Left forelimb (tissue), 1 donor: ENCODE measurements at regions not wholly inside any gene's neighbourhood (a gene's known extent, or its start where the extent isn't known, plus 50 kb on each side); places are given as distances from the start of the nearest gene placed in this dataset.

Experiments
- DNase-seq: peaks from one replicate; pipeline ENCODE4 v3.0.0-alpha.2; 2018; ENCODE audit warnings: low spot score

DNA sequence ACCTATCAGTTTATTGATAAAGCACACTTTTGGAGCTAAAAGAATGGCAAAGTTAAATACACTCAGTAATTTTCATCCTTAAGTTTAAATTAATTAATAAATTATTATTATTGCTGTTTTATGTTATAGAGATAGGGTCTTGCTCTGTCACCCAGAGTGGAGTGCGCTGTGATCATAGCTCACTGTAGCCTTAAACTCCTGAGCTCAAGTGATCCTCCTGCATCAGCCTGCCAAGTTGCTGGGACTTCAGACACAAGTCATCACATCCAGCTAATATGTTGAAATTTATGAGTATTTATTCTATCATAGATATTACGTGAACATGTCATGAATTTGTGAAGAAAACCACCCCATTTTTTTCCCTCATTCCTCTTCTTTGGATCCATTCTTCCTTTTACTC lies 64.2 kb downstream of the GJA1 start:
- DNase-seq = no peak

GRCh38 chr6:121503589-121503991 lies 68.1 kb downstream of the GJA1 start:
- DNase-seq = no peak

DNA sequence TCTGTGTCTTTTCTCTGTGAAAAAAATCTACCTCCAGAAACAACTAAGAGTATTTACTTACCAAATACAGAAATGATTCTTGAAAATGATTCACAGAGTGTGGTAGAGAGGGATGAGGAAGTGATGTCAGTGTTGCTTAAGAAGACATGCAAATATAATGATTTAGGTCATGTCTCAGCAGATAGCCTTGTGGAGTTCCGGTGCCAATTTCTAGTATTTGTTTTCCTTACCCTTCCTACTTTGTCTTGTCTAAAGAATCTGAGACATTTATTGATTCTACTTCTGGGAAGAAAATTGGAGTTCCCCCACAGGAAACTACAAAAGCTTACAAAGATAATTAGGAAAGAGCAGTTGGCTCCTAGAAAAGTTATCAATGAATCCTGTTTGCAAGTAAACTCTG lies 68.8 kb downstream of the GJA1 start:
- DNase-seq = no peak

DNA sequence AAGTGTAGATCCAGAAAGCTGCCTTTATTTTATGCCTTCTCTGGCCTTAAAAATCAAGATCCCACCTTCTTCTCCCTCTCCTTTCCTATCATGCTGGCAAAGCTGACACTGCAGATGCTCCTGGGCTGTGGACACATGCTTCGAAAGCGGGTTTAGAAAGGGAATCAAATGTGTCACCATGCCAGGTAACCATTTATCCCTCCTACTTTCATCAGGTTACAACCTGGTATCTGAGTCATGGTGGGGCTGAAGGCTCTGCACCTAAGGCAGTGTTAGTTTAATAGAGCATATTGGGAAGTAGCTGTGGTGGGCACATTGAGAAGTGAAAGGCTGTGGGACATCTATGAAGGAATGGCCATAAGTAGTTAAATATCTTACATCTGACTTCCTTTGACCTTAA lies 69.8 kb downstream of the GJA1 start:
- DNase-seq = no peak

DNA sequence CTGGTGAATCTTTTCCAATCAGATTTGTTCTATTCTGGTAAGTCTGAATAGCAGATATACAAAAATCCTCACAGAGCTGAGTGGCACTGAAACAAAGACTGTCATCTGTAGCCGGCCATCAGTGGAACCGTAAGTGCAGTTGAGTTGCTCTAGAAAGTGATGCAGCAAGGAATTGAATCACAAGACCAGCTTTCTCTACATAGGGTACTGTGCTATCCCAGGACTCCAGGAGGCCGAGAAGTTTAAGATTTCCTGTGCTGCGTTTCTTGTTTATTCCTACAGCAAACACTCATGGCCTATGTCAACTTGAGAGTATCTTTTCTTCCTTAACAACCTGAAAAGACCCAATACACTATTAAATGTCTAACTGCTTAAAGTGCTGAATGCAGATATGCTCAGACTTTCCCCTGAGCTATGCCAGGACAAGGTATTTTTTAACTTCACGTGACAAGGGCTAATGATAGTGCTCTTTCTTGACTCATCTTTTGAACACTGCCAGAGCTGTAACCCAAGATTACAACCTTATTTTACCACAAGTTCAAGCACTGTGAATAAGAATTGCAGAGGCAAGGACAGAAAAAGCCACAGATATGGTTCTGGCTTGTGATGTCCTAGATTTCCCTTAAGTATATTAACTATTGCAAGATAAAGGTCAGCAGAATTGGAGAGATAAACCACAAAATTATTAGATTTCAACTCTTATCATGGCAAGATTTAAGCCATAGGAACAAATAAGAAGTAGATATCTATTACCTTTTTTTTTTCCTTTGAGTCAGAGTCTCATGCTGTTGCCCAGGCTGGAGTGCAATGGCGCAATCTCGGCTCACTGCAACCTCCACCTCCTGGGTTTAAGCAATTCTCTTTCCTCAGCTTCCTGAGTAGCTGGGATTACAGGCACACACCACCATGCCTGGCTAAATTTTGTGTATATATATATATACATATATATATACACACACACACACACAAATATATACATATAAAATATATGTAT lies 71.6 kb downstream of the GJA1 start:
- no peak for DNase-seq

GRCh38 chr6:121510568-121511177 lies 75.2 kb downstream of the GJA1 start:
- DNase-seq = no peak

DNA sequence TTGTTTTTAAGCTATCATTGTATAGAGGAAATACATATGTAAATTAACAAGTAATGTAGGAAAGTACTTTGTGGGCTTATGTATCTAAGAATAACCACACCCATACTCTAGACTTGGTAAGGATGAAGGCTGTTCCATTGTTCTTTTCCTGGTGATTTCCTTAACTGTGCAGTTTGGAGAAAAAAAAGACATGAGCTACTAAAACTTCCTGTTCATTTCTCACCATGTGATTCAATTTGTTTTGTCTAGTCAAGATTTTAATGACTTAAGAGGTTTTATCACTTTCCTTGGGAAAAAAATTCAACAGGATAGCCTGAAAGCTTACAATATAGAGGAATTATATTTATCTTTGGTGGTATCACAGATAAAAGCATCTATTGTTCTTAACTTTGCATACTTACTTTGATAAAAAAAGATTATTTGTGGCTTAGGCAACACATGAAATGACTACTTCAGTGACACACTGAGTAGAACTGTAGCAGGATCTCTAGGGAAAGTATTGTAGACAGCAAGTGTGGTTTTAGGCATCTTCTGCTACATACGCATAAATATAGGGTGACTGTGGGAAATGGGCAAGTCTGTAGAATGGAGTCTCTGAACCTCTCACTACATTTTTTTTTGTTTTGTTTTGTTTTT lies 80.3 kb downstream of the GJA1 start:
- DNase-seq = no peak

- no peak for DNase-seq
Observed at GRCh38 chr6:121516331-121516730, 80.9 kb downstream of the GJA1 start.

- DNase-seq = no peak
Observed at GRCh38 chr6:121520337-121521163, 85.1 kb downstream of the GJA1 start.

- DNase-seq = no peak
Observed at GRCh38 chr6:121521164-121521555, 85.7 kb downstream of the GJA1 start.

DNA sequence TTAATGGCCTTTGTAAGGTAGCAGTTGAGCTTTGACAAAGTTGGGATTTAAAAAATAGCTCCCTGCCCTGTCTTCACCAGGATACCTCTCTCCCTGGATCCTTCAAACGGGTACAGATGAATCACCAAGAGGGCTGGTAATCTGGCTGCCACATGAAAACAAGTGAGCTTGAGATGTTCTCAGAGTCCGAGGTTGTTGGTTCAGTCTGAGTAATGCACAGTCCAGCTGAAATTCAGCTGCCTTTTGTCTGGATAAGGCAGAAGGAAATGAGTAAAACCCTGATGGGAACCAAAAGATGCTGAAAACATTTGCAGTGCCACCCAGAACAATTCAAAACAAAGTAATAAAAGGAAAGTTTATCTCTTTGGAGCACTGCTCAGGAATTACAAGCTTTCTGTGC lies 86.8 kb downstream of the GJA1 start:
- DNase-seq = no peak

DNA sequence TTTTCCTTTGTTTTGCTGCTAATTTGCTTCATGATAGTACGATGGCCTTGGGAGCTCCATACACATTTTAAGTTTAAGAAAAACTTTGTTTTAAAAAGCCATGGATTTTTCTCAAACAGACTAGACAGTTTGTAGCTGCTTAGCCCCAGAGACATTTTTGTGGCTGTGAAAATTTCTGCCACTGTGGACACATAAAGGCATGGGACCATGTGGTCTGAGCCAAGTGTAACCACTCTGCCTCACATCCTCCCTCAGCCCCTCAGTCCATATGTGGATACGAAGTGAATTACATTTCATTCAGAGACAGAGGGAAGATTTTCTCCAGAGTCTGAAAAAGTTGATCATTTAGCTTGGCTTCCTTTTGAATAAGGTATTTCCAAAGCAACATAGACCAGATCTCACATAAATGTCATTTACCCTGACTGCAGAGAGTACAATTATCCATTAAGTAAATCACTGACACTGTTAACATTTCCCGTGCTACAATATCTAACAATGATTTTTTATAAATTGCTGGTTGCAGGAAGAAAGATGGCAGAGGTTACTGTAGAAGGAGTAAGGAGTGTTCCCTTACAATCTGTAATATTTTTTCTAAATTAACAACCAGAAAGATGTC lies 87.4 kb downstream of the GJA1 start:
- no peak for DNase-seq

- DNase-seq = no peak
Observed at GRCh38 chr6:121523628-121524027, 88.2 kb downstream of the GJA1 start.

DNA sequence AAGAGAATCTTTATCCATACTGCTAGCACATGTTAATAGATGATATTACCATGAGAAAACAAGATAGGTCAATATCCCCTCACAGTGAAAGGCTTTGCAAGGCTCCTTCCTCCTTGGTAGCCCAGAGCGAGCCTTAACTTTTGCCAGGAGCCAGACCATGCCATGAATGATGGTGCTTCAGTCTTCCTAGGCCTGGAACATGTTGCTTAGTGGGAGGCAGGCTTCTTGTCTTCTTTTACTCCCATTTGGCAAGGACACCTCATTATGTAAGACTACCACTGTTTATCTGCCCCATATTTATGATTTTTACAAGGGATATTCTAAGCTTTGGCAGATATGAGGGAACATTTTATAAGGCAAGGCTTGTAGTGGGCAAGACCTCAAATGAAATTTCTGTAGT lies 90.8 kb downstream of the GJA1 start:
- DNase-seq = no peak

DNA sequence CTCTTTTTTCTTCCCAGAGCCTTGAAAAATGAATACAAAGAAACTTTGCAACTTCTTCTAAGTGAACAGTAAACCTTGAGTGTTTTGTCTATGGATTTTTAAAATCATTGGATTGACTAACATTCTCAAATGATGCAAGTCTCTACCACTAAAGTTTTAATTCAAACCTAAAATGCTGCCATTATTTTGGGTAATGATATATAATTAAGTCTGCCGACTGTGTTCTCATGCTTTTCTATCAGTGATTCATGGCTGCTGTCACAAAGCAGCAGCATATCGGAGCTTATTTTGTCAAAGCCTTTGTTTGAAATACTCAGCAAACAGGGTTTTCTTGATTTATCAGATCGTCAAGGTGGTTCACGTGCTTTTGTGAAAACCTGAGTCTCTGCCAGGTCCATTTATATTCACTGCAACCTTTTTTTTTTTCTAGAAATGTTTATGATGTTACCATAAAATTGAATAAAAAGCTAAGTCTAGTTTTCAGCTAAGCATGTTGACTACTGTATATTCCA lies 96.3 kb downstream of the GJA1 start:
- no peak for DNase-seq

DNA sequence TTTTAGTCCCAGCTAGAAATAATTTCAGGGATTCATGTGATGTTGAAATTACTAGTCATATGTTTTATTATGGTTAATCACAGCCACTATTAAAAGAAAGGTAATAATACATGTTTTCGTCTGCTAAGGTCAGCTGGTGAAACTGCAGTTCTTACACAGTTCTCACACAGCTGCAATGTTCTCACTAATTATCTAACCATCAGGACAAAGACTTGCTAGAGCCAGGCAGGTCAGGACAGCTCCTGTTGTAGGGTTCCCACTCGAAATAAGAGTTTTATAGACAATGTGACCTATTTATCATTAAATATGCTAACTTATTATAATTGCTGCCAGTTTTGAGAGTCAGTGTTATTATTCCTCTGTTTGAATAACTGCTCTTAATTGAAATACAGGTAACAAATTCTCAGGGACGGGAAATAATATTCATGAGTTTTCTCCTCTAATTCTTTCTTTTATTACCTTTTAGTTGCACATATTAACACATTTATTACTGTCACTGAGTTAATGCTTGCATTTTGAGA lies 97.9 kb downstream of the GJA1 start:
- no peak for DNase-seq

GRCh38 chr6:121535777-121536176 lies 100.3 kb downstream of the GJA1 start:
- DNase-seq = no peak

DNA sequence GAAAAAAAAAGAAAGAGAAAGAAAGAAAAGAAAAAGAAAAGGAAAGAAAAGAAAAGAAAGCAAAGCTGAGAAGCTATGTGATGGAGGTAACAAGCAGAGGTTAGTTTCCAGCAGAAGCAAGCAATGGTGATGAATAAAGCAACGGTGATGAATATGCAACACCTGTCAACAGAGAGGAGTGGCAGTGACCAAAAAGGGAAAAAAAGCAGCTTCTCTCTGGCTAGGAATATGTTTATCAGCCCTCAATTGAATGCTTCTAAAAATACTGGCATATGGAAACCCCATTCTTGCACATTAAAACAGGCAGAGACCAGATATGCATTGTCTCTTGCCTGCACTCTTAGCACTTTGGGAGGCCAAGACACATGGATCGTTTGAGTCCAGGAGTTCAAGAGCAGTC lies 100.9 kb downstream of the GJA1 start:
- no peak for DNase-seq

DNA sequence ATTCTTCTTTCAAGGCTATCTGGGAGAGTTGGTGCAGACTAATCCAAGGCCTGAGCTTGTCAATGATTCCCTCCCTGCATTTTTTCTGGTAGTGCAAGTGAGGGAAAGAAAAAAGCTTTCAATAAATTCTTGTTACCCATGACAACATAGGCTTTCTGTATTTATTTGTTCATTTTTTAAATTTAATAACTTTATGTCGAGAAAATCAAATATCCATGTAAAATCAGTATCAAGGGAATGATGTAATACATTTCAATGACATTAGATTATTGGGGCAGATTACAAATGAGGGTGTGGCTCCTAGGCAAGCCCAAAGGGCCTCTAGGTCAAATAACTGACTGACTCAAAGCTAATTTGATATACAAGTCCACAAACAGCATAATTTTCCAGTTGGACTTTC lies 104.0 kb downstream of the GJA1 start:
- no peak for DNase-seq

- DNase-seq = no peak
Observed at GRCh38 chr6:121540210-121540609, 104.8 kb downstream of the GJA1 start.

GRCh38 chr6:121544691-121545090 lies 109.2 kb downstream of the GJA1 start:
- no peak for DNase-seq
